ENCODE measurements at regions not wholly inside any gene's neighbourhood (a gene's known extent, or its start where the extent isn't known, plus 50 kb on each side); places are given as distances from the start of the nearest gene placed in this dataset.

GRCh38 chr7:93626869-93627268 is 52.3 kb upstream of the CALCR start (continued):
- TF ChIP-seq, protein P1, sequence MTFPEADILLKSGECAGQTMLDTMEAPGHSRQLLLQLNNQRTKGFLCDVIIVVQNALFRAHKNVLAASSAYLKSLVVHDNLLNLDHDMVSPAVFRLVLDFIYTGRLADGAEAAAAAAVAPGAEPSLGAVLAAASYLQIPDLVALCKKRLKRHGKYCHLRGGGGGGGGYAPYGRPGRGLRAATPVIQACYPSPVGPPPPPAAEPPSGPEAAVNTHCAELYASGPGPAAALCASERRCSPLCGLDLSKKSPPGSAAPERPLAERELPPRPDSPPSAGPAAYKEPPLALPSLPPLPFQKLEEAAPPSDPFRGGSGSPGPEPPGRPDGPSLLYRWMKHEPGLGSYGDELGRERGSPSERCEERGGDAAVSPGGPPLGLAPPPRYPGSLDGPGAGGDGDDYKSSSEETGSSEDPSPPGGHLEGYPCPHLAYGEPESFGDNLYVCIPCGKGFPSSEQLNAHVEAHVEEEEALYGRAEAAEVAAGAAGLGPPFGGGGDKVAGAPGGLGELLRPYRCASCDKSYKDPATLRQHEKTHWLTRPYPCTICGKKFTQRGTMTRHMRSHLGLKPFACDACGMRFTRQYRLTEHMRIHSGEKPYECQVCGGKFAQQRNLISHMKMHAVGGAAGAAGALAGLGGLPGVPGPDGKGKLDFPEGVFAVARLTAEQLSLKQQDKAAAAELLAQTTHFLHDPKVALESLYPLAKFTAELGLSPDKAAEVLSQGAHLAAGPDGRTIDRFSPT (tag by site-specific recombination; IDR thresholded peaks at IDR 0.05): no peak
- TF ChIP-seq OSR2 (tag by site-specific recombination; IDR thresholded peaks at IDR 0.05) (no peak), ZNF266 (tag by site-specific recombination; IDR thresholded peaks at IDR 0.05; ENCODE audit: low read depth) (no peak)
